ENCODE measurements at regions not wholly inside any gene's neighbourhood (a gene's known extent, or its start where the extent isn't known, plus 50 kb on each side); places are given as distances from the start of the nearest gene placed in this dataset.
A peak's percentile ranks its signal among the peaks of the same experiment; 100 is the strongest.
"Not testable (repeated sequence)": the region's sequence is repeated elsewhere in the genome, so short reads cannot be mapped to it uniquely, and the experiment has no call there.

GRCh38 chrX:135632353-135632752, 81.1 kb upstream of the CT45A1 start:
- peak; percentile 3 for DNase-seq (ENCODE audit: low spot score)

DNA sequence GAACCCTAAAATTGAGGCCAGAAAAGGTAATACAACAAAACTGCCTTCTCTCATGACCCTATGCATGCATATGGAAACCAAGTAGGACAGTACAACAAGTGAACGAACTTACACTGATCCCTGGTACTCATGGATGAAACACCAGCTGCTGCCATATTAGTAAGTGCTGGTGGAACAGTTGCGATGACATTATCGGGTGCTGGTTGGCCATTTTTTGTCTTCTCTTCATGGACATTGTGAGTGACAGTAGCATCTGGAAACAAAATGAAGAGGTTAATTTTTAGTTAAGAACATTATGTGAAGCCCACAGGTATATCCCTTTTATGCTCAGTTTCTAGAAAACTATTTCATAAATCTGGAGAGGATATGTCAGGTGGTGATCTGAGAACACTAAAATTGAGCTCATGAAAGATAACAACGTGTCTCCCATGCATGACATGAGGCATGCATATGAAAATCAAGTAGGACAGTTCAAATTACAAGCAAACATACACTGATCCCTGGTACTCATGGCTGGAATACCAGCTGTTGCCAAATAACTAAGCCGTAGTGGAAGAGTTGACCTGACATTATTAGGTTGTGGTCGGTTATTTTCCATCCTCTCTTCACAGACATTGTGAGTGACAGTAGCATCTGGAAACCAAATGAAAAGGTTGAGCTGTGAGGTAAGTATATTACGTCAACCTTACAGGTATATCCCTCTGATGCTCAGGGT, 74.2 kb upstream of the CT45A1 start:
- no peak for DNase-seq (ENCODE audit: low spot score)

DNA sequence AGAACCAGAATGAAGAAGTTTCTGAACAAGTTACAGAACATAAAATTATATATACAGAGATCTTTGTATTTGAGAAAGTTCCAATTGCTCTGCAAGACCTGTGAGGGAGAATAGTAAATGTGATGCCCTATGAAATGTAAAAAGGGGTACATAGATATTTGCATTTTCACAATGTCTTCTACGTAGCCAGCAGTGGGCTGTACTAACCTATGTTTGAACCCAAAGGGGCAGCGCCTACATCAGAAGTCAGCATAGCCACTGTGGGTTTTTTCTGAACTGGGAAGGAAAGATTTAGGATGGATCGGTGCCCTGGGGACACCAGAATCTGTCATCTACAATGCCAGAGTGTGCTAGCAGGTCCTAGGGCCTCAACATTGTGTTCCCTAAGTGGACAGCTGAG, 69.5 kb upstream of the CT45A1 start:
- DNase-seq (ENCODE audit: low spot score): no peak

GRCh38 chrX:135644624-135645023, 68.8 kb upstream of the CT45A1 start:
- DNase-seq (ENCODE audit: low spot score): no peak

DNA sequence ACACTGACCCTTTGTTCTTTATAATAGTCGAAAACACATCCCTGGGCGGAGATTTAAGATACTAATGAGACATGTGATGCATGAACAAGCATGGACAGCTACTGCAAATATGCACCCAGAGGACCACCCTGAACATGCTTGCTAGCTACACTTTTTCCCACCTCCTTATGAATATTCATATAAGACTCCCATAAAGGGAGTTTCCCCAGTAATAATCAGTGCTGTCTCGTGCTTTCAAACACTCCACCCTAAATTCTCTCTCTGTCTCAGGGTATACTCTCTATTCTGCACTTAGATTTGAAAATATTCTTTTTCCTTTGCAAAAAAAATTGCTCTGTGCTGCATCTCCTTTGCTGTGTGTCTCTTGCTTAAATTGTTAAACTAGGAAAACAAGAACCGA, 64.4 kb upstream of the CT45A1 start:
- no peak for DNase-seq (ENCODE audit: low spot score)

GRCh38 chrX:135649561-135649960, 63.9 kb upstream of the CT45A1 start:
- no peak for DNase-seq (ENCODE audit: low spot score)

- DNase-seq (ENCODE audit: low spot score): no peak
Measured at GRCh38 chrX:135651647-135652295, 61.7 kb upstream of the CT45A1 start.

DNA sequence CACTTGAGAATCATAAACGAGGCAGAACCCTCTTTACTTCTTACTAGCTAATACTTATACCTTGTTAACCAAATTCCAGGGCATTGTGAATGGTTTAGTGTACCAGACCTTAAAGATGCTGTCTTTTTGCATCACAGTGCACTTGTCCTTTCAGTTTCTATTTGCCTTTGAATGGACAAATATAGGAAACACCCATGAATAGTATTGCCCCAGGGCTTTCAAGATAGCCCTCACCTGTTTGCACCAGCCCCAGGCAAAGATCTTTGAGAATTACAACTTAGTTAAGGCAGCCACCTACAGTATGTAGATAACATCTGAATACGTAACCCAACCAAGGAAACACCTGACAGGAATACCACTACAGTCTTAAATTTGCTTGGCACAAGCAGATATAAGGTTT, 60.8 kb upstream of the CT45A1 start:
- no peak for DNase-seq (ENCODE audit: low spot score)

- not testable (repeated sequence) for DNase-seq (ENCODE audit: low spot score)
Measured at GRCh38 chrX:135657952-135658654, 55.3 kb upstream of the CT45A1 start.
